D341Med (cell line): ENCODE measurements at regions not wholly inside any gene's neighbourhood (a gene's known extent, or its start where the extent isn't known, plus 50 kb on each side); places are given as distances from the start of the nearest gene placed in this dataset.

Source experiments
- DNase-seq: peaks from one replicate; pipeline ENCODE4 v3.0.0; 2012; ENCODE audit warnings: low spot score

GRCh38 chr16:47777220-47777619 is 316.1 kb downstream of the PHKB start:
- DNase-seq = no peak

- no peak for DNase-seq
Measured at GRCh38 chr16:47774661-47775060, 313.5 kb downstream of the PHKB start.

- DNase-seq = no peak
Measured at GRCh38 chr16:47753659-47754058, 292.5 kb downstream of the PHKB start.
